ENCODE measurements at regions not wholly inside any gene's neighbourhood (a gene's known extent, or its start where the extent isn't known, plus 50 kb on each side); places are given as distances from the start of the nearest gene placed in this dataset.
"Not testable (repeated sequence)": the region's sequence is repeated elsewhere in the genome, so short reads cannot be mapped to it uniquely, and the experiment has no call there.

- no peak for DNase-seq
Measured at GRCh38 chr9:80796632-80797031, 892.7 kb downstream of the TLE1 start.

DNA sequence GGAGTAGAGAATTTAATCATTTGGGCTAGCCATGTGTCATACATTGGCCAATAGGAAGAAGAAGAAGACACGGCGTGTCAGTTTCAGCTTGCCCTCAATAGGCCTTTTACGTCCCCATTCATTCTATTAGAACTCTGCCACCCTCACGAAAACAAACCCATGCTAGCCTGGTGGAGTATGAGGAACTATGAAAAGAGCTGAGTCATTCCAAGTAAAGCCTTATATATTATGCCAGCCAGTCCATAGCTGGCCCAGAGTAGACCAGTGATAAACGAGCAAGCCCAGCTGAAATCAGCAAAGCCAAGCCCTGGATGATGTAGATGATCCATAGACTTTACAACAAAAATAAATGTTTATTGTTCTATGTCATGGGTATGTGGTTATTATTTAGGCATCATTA, 895.1 kb downstream of the TLE1 start:
- no peak for DNase-seq

DNA sequence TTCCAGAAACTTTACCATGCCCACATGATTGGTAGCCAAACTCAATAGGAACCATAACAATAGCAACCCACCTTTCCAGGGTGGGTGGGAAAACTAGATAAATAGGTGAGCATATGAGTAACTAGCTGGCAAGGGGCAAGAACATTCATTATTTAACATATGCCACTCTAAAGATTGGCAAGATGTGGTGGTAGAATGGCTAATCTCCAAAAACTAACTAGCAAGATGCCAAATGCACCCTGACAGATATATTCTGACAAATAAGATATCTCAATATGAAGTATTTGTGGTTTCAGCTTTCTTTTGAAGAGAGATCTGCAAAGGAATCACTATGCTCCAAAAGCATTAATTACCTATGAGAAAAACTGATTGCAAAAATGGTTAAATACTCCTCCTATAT, 895.6 kb downstream of the TLE1 start:
- DNase-seq: no peak

GRCh38 chr9:80792726-80793125, 896.6 kb downstream of the TLE1 start:
- DNase-seq: no peak

- no peak for DNase-seq
Measured at GRCh38 chr9:80791836-80792235, 897.5 kb downstream of the TLE1 start.

GRCh38 chr9:80790764-80791163, 898.6 kb downstream of the TLE1 start:
- no peak for DNase-seq

DNA sequence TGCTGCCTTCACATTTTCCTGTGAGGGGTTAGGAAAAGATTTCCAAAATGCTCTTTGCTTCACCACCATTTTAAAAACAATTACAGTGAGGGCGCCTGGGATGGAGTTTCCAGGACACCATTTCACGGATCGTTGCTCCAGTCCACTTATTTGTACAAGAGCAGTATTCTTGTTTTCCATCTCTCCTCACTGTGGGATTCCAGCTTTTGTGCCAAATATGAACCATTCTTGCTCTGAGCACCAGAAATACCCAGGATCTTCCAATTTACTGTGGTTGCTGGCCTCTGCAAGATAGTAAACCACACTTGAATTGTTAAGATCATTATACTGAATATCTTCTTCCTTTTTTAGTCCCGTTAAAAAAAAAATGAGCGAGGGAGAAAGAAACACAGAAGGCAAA, 899.5 kb downstream of the TLE1 start:
- no peak for DNase-seq

DNA sequence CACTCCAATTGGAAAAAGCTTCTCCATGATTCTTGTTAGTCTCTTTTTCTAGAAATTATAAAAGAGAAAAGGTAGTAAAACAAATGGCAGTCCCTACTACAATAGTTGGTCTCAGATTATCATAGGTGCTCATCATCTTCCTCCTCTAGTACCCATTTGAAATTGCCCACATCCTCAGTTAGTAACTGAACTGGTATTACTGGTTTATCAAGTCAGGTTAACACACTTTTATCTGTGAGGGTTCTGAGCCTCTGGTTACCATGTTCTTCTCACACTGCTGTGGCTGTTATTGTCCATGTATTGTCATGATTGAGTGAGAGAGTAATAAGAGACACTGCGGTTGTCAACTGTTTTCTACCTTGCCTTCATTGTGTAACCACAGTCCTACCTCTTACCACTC, 901.7 kb downstream of the TLE1 start:
- DNase-seq: no peak

- DNase-seq: no peak
Measured at GRCh38 chr9:80784647-80785046, 904.7 kb downstream of the TLE1 start.

GRCh38 chr9:80775971-80776370, 913.4 kb downstream of the TLE1 start:
- DNase-seq: no peak

GRCh38 chr9:80775530-80775929, 913.8 kb downstream of the TLE1 start:
- DNase-seq: no peak

DNA sequence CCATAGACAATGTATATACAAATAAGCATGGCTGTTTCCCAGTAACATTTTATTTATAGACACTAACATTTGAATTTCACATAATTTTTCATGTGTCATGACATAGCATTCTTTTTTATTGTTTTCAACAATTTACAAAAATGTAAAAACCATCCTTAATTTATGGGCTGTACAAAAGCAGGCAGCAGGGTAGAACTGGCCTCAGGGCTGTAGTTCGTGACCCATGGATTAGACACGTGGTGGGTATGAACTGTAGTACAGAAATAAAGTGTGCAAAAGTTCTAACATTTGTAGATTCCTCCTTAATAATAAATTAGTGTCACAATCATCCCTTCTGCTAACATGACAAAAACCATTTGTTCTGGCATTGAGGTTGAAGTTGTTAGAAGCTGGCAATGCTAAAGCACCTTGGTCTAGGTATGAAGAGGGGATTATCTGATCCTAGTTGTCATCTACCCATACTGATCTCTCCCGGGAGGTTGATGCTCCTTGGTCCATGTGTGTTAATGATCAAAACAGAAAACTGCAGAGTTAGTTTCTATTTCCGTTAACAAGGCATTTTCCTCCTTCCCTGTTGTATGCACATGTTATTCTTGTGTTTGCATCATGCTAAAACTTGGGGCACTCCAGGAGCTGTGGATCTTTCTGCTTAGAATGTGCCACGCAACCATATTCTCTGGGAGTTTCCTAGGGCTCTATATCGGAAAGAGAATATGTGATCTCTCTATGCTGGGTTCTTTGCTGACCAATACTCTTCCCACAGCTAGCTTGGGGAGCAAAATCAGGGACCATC, 917.6 kb downstream of the TLE1 start:
- no peak for DNase-seq

- DNase-seq: no peak
Measured at GRCh38 chr9:80763536-80763935, 925.8 kb downstream of the TLE1 start.

GRCh38 chr9:80755586-80755985, 933.8 kb downstream of the TLE1 start:
- DNase-seq: no peak

GRCh38 chr9:80747056-80747455, 942.3 kb downstream of the TLE1 start:
- not testable (repeated sequence) for DNase-seq

GRCh38 chr9:80732506-80732905, 956.8 kb downstream of the TLE1 start:
- no peak for DNase-seq

DNA sequence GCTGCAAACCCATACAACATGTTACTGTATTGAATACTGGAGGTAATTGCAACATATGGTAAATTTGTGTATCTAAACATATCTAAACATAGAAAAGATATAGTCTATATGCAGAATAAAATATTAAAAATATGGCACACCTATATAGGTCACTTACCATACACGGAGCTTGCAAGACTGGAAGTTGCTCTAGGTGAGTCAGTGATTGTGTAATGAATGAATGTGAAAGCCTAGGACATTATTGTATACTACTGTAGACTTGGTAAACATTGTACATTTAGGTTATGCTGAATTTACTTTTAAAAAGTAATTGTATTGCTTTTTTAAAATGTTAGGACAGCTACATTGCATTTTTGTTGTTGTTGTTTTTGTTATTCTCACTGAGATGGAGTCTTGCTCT, 968.8 kb downstream of the TLE1 start:
- DNase-seq: no peak

GRCh38 chr9:80707120-80707519, 982.2 kb downstream of the TLE1 start:
- DNase-seq: no peak

DNA sequence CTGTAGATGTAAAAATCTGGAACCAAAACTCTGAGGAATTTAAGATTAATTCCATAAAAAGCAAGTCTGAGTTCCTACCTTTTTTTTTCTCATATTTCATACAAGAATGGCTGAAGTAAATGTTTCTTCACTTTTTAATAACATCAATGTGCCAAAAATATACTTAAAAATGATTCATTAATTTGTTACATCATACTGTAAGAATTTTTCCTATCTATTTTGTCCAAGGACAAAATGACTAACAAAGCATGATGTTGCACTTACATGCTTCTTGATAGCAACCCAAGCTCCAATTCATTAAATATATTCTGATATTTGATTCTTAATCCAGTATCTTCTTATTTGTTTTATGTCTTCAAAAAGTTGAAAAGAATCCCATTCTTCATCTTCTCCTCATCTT, 988.3 kb downstream of the TLE1 start:
- no peak for DNase-seq

DNA sequence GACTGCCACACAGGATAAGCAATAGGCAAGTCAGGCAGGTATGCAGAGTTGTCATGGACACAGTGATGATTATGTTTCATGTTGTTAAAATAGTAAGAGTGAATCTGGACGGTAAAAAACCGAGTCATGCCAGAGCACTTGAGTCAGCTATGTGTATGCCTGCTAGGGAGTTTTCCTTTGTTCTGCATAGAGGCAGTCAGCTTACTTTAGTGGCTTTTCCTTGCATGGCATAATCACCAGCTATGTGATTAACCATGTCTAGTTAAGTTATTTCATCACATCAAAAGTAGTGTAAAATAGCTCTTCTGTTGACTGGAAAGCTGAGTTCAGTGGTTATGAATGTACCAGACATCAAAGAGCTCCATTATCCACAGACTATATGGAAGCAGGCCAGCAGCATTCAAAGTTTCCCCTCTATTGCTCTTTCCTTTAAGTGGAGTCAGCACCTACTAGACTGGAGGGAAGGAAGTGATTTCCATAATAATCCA, 989.8 kb downstream of the TLE1 start:
- no peak for DNase-seq

DNA sequence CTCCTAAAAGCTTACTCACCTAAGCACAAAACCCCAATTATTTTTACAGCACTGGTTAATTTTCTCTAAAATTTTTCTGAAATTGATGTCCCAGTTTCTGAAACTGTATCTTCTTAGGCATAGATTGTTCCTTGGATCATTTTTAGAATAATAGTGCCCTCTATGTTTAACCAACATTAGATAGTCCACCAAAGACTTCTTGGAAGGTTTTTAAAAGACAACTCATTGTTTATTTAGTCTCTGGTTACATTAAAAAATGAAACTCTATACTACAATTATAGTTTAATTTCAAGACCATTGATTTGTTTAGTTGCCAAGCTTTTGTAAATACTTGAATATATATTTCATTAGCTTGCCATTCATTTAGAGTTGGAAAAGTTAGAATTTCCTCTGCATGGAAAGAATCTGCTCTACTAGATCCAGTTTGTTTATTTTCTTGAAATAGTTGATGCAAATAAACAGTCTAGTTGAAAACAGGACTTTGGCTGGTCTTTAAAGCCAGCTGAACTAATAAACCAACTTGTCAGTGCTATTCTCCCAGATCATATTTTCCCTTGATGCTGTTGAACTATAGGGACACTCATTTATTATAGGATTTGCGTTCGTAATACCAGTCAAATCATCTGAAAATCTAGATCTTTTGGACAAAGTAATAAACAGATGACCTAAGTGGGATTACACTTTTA, 990.5 kb downstream of the TLE1 start:
- no peak for DNase-seq

DNA sequence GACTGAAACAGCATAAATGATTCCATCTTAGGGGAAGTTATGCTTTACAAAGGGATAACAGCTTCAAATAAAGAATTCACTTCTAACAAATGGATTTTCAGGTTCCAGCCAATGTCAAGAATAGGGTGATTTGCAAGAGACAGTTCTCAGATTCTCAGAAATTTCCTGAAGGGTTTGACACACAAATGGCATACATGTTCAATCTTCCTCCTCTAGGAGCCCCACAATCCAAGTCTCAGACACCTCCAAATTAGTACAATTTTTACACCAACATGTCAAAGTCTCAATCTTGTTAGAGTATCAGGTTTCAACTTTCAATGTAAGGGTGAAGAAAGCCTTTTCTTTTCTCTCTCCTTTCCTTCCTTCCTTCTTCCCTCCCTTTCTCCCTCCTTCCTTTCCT, 996.6 kb downstream of the TLE1 start:
- no peak for DNase-seq

- DNase-seq: no peak
Measured at GRCh38 chr9:80691229-80691628, 998.1 kb downstream of the TLE1 start.

DNA sequence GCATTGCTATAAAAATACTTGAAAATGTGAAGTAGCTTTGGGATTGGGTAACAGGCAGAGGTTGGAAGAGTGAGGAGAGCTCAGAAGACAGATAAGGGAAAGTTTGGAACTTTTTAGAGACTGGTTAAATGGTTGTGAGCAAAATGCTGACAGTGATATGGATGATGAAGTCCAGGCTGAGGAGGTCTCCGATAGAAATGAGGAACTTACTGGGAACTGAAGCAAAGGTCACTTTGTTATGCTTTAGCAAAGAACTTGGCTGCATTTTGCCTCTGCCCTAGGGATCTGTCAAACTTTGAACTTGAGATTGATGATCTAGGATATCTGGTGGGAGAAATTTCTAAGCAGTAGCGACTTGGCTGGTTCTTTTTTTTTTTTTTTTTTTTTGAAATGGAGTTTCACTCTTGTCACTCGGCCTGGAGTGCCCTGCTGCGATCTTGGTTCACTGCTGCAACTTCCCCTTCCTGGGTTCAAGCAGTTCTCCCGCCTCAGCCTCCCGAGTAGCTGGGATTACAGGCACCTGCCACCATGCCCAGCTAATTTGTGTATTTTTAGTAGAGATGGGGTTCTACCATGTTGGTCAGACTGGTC, 998.9 kb downstream of the TLE1 start:
- no peak for DNase-seq

Data from activated CD4-positive, alpha-beta T cell treated with anti-CD3 and anti-CD28 coated beads, Interleukin-2, Interleukin-6, amounts not matched to agents 100 ng/mL and 50 ng/mL, durations not matched to agents 16 hours and 8 hours (primary cell).